Suprapubic skin (tissue), 4 donors: ENCODE measurements at regions not wholly inside any gene's neighbourhood (a gene's known extent, or its start where the extent isn't known, plus 50 kb on each side); places are given as distances from the start of the nearest gene placed in this dataset.

Experiments used
- DNase-seq, 2 donors: peaks; one replicate each; pipeline ENCODE4 v3.0.0-alpha.2; 2019; ENCODE audit warnings: low spot score in 2 of 2
- H3K27ac ChIP-seq: fragments of 200-600 bp; sonication (generic); one replicate; pipeline ENCODE4 v1.5.1; 2019
- H3K27me3 ChIP-seq: fragments of 200-600 bp; sonication (generic); one replicate; pipeline ENCODE4 v1.5.1; 2019
- H3K36me3 ChIP-seq: fragments of 200-600 bp; sonication (generic); one replicate; pipeline ENCODE4 v1.5.1; 2019
- H3K4me1 ChIP-seq: fragments of 200-600 bp; sonication (generic); one replicate; pipeline ENCODE4 v1.5.1; 2019
- H3K4me3 ChIP-seq: fragments of 200-600 bp; sonication (generic); one replicate; pipeline ENCODE4 v1.5.1; 2019; ENCODE audit warnings: mild to moderate bottlenecking
- H3K9me3 ChIP-seq: fragments of 200-600 bp; sonication (generic); one replicate; pipeline ENCODE4 v1.5.1; 2019
- EP300 ChIP-seq: sonication (generic); formaldehyde crosslinking; IDR thresholded peaks from one replicate; pipeline ENCODE4 v1.6.1; 2017; ENCODE audit warnings: antibody characterized with exemption
- POLR2A ChIP-seq, 2 donors: fragments of 450-650 bp; IDR thresholded peaks; one replicate each; pipeline ENCODE4 v1.6.1; 2017; ENCODE audit warnings: antibody characterized with exemption in 2 of 2, mild to moderate bottlenecking in 2 of 2, moderate library complexity in 2 of 2
- POLR2AphosphoS5 ChIP-seq, 3 donors: sonication (generic); formaldehyde crosslinking; IDR thresholded peaks; one replicate each; pipeline ENCODE4 v1.6.1; 2017; ENCODE audit warnings: antibody characterized with exemption in 3 of 3
- WGBS: methylation state at CpG from one replicate; pipeline ENCODE4 v1.1.5; 2018; 5-methylcytosine and 5-hydroxymethylcytosine counted together
- TF ChIP-seq, protein P1 (sequence below), 2 donors: fragments of 200-600 bp in 1 of 2; fragments of 450-650 bp in 1 of 2; sonication (generic) in 1 of 2; IDR thresholded peaks; one replicate each; pipeline ENCODE4 v1.5.1; 2016 to 2019; ENCODE audit warnings: antibody characterized with exemption in 2 of 2, mild to moderate bottlenecking in 1 of 2, moderate library complexity in 1 of 2

GRCh38 chr2:134120733-134121630, 132.9 kb upstream of the MGAT5 start:
- H3K9me3 ChIP-seq, result no peaks in the 10 kb centered on the region
- WGBS, result under 1% methylated on average over 33 of the region's 84 CpGs
- H3K4me1 ChIP-seq, result peaks cover 56% of the 10 kb centered on the region
- no peaks in the 10 kb centered on the region for H3K36me3 ChIP-seq
- peak overlapping the region; percentile 91 for H3K27ac ChIP-seq
- peak; percentile 69 to 85 for DNase-seq
- H3K4me3 ChIP-seq, result peak overlapping the region; percentile 98
- TF ChIP-seq, protein P1, sequence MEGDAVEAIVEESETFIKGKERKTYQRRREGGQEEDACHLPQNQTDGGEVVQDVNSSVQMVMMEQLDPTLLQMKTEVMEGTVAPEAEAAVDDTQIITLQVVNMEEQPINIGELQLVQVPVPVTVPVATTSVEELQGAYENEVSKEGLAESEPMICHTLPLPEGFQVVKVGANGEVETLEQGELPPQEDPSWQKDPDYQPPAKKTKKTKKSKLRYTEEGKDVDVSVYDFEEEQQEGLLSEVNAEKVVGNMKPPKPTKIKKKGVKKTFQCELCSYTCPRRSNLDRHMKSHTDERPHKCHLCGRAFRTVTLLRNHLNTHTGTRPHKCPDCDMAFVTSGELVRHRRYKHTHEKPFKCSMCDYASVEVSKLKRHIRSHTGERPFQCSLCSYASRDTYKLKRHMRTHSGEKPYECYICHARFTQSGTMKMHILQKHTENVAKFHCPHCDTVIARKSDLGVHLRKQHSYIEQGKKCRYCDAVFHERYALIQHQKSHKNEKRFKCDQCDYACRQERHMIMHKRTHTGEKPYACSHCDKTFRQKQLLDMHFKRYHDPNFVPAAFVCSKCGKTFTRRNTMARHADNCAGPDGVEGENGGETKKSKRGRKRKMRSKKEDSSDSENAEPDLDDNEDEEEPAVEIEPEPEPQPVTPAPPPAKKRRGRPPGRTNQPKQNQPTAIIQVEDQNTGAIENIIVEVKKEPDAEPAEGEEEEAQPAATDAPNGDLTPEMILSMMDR (IDR thresholded peaks at IDR 0.05), result no peak
- no peak for TF ChIP-seq EP300
- TF ChIP-seq POLR2AphosphoS5 (IDR thresholded peaks at IDR 0.05), result no peak
- no peak for TF ChIP-seq POLR2A (IDR thresholded peaks at IDR 0.05)
- no peaks in the 10 kb centered on the region for H3K27me3 ChIP-seq

DNA sequence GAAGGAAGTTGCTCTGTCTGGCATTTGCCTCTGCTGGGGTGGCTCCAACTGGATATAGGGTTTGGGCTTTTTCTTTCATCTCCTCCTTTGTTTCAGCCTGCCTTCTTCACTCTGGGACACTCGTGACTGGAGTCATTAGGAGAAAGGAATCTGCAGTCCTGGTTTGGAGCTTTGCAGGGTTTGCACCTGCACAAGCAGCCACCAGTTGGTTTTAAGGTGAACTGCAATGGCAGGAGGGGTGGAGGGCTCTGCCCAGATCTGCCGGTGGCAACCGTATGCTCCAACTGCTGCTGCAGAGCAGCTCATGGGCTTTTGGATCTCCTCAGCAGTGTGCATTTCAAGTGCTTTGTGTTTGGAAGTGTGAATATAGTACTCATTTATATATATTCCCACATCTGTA, 131.3 kb upstream of the MGAT5 start:
- Histone ChIP-seq H3K4me1 (peaks cover 60% of the 10 kb centered on the region), H3K9me3 (no peaks in the 10 kb centered on the region), H3K4me3 (no peak overlapping the region), H3K36me3 (no peaks in the 10 kb centered on the region), H3K27ac (no peak overlapping the region), H3K27me3 (no peaks in the 10 kb centered on the region)
- 29% methylated on average over 3 of the region's 3 CpGs for WGBS
- TF ChIP-seq, protein P1 (IDR thresholded peaks at IDR 0.05), result peak in 1 of 2 donors; percentile 9
- no peak for TF ChIP-seq POLR2A (IDR thresholded peaks at IDR 0.05)
- no peak for TF ChIP-seq POLR2AphosphoS5 (IDR thresholded peaks at IDR 0.05)
- no peak for TF ChIP-seq EP300
- no peak for DNase-seq

DNA sequence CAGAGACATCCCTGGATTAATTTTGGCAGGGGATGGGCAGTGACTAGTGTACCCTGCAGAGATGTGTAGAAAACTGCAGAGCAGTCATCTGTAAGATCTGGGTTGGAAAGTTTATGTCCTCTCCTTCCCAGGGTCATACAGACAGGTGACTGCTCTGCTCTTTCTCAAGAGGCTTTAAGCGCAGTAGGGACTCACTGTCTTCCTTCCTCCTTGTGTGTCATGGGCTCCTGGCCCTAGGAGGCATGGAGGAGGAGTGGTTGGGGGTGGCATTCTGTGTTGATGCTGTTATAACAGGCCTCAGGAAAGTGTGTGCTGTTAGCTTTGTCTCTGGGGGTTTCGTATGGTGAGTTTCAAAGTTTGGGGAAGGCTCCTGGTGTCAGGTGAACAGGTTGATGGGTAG, 130.5 kb upstream of the MGAT5 start:
- Histone ChIP-seq H3K27me3 (no peaks in the 10 kb centered on the region), H3K4me1 (peaks cover 59% of the 10 kb centered on the region), H3K4me3 (no peak overlapping the region), H3K36me3 (no peaks in the 10 kb centered on the region), H3K27ac (no peak overlapping the region), H3K9me3 (no peaks in the 10 kb centered on the region)
- WGBS, result 90% methylated on average over 2 of the region's 2 CpGs
- DNase-seq, result no peak
- TF ChIP-seq POLR2A (IDR thresholded peaks at IDR 0.05) (no peak), POLR2AphosphoS5 (IDR thresholded peaks at IDR 0.05) (no peak), EP300 (no peak)
- TF ChIP-seq, protein P1 (IDR thresholded peaks at IDR 0.05), result no peak

GRCh38 chr2:134124047-134124753, 129.7 kb upstream of the MGAT5 start:
- 45% methylated on average over 3 of the region's 3 CpGs for WGBS
- no peak for DNase-seq
- peaks cover 53% of the 10 kb centered on the region for H3K4me1 ChIP-seq
- no peak overlapping the region for H3K4me3 ChIP-seq
- TF ChIP-seq, protein P1 (IDR thresholded peaks at IDR 0.05), result no peak
- TF ChIP-seq POLR2A (IDR thresholded peaks at IDR 0.05), result no peak
- no peak for TF ChIP-seq POLR2AphosphoS5 (IDR thresholded peaks at IDR 0.05)
- TF ChIP-seq EP300, result no peak
- no peaks in the 10 kb centered on the region for H3K27me3 ChIP-seq
- no peaks in the 10 kb centered on the region for H3K9me3 ChIP-seq
- no peak overlapping the region for H3K27ac ChIP-seq
- H3K36me3 ChIP-seq, result no peaks in the 10 kb centered on the region

DNA sequence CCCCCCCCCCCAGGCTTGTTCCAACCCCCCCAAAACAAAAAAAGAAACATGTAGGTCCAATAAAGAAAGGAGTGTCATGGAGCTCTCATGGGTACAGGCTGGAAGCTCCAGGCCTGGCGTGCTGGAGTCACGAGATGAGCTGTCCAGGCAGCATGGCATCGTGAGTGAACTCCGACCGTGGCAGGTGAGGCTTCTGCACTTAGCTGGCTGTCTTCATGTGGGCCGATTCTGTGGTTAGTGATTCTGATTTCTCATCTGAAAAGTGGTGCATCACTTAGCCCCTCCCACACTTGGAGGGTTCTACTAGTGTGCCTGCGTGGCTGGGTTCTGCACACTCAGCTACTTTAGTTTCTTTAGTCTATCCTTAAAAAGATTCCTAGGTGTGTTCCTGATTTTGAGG, 126.4 kb upstream of the MGAT5 start:
- 83% methylated on average over 7 of the region's 7 CpGs for WGBS
- DNase-seq, result no peak
- no peak overlapping the region for H3K4me3 ChIP-seq
- no peak overlapping the region for H3K27ac ChIP-seq
- H3K36me3 ChIP-seq, result no peaks in the 10 kb centered on the region
- no peaks in the 10 kb centered on the region for H3K9me3 ChIP-seq
- H3K4me1 ChIP-seq, result peaks cover 39% of the 10 kb centered on the region
- no peaks in the 10 kb centered on the region for H3K27me3 ChIP-seq
- TF ChIP-seq EP300, result no peak
- TF ChIP-seq, protein P1 (IDR thresholded peaks at IDR 0.05), result no peak
- TF ChIP-seq POLR2A (IDR thresholded peaks at IDR 0.05), result no peak
- no peak for TF ChIP-seq POLR2AphosphoS5 (IDR thresholded peaks at IDR 0.05)
